DMS79 treated with DMSO at 0.1 percent for 48 hours (cell line): ENCODE measurements at regions not wholly inside any gene's neighbourhood (a gene's known extent, or its start where the extent isn't known, plus 50 kb on each side); places are given as distances from the start of the nearest gene placed in this dataset.

ENCODE experiments used
- DNase-seq: peaks from one replicate; lab custom pipeline; 2025; lab: John Stamatoyannopoulos, UW

DNA sequence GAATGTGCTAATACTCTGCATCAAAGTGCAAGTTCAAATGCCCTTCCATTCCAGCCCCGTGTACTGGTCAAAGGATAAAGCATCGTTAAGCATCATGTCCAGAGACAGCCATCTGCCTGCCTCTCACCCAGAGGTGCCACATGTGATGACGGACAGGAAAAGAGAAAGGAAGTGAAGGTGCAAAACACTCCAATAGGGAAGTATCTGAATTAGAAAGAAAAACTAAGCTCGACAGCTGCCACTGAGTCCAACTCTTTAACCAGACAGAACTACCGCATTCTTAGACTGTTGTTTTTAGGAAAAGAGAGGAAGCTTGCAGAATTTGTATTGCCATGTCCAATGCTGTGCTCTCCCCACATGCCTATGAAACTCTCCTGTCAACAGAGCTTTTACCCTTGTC lies 465.0 kb upstream of the SOX5 start:
- no peak for DNase-seq

DNA sequence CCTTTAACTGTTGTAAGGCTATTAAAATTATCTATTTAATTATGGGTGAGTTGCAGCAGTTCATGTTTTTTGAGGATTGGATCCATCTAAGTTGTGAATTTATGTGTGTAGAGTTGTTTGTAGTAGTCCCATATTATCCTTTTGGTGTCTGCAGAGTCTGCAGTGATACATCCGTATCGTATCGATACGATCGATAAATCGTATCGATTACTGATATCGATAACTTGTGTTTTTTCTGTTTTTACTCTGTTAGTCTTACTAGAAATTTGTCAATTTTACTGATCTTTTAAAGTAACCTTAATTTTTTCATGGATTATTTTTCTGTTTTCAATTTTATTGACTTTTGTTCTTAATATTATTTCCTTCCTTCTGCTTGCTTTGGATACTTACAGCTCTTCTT lies 462.5 kb upstream of the SOX5 start:
- no peak for DNase-seq

DNA sequence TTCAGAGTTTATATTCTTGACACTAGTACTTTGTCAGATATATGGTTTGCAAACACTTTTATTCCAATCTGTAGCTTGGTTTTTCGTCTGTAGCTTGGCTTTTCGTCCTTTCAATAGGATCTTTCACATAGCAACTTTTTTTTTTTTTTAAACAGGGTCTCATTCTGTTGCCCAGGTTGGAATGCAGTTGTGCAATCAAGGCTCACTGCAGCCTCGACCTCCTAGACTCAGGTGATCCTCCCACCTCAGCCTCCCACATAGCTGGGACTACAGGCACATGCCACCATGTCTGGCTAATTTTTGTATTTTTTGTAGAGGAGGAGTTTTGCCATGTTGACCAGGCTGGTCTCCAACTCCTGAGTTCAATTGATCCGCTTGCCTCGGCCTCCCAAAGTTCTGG lies 460.4 kb upstream of the SOX5 start:
- no peak for DNase-seq

DNA sequence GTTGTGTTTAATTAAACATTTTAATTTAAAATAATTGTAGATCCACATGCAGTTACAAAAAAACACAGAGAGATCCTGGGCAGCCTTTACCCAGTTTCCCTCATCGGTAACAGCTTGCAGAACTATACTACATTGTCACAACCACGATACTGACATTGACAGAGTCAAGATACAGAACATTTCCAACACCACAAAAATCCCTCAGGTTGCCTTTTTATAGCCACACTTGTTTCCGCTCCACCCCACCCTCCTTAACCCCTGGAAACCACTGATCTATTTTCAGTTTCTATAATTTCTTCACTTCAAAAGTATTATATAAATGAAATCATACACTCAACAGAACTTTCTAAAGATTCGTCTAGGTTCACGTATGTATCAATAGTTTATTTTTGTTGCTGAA lies 458.8 kb upstream of the SOX5 start:
- DNase-seq: no peak

DNA sequence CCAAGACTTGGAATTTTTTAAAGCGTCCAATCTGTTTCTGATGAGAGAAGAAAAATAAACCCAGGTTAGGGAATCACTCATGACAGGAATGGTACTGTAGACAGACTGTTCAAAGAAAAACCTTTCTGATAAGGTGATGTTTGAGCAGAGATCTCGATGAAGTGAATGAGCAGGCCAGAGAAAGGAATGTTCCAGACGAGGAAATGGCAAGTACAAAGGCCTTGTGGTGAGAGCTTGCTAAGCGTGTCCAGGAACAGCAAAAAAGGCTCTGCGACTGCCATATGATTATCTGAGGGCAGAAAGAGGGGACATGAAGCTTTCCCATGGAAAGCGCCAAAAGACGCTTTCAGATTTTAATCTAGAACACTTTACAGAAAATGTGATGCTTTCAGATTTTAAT lies 458.4 kb upstream of the SOX5 start:
- no peak for DNase-seq

DNA sequence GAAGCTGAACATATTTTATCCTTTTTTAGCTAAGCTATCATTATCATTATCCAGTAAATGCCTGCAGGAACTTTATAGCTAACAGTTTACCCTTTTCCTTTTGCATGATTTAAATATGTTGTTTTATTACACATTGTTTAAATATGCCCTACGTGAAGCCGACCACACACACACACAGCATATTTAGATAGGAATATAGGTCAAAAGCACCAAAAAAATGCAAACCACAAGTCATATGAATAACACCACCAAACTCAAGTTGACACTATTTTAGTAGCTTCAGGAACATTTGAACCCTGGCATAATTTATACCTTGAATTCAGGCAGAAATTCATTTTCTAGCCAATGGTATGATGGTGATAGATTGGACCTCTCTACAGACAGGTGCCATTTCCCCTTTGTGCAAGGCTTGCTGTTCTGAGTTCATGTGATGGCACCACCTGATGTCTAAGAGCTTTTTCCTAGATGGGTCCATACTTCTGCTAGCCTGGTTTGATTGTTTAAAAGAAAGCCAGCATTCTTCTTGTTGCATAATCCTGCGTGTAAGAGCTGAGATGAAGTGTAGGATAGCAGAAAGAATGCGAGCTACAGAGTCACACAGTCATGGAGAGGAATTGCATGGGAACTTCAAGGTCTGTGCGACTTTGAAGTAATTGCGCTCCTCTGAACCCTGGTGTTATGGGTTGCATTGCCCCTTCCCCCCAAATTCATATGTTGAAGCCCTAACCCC lies 454.8 kb upstream of the SOX5 start:
- no peak for DNase-seq

DNA sequence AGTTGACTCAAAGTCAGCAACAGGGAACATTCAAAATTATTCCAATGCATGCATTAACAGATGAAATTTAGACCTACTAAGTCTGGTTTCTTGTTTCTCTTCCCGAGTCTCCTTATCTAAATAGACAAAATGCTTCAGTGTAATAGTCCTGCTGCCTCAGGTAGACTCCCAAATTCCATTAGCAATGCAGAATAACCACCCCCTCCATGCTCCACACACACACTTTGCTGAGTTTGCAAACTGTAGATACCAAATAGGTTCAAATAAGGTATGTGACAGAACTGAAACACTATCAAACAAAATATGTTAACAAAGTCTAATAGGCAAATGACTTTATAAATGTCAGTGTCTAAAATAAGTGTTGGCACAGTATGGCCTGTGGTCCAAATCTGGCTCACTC lies 451.1 kb upstream of the SOX5 start:
- no peak for DNase-seq

DNA sequence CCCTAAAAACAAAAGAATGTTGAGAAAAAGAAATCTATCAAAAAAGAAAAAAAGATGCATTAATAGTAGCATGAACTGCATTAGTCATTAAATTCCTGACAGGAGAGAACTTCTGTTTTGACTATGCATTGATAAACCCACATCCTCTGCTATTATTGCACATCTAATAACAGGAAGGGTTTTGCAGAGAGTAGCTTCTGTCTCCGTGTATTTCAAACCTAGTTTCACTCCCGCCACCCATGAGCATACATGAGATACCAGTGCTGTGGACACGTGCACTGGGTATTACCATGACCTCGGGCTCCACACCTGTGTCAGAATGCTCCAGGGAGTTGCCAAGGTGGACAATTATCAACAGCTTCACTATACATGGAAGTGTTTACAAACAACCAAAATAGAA lies 449.1 kb upstream of the SOX5 start:
- DNase-seq: no peak

DNA sequence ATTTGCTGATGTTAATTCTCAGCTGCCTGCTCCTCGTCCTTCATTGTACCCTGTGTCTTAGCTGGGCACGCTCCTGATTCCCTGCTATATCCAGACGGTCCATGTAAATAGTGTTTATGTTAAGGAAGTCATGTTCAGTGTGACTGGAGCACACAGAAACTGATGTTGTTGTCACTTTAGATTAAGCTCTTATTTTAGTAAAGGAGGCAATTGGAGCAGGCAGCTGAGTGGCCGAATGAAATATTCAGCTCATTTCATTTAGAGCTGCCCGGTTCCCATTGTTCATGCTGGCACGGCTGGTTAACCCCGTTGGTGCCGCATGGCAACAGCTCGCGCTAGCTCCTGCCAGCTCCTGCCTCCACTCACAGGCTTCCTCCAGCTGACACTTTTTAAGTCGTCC lies 446.8 kb upstream of the SOX5 start:
- no peak for DNase-seq

DNA sequence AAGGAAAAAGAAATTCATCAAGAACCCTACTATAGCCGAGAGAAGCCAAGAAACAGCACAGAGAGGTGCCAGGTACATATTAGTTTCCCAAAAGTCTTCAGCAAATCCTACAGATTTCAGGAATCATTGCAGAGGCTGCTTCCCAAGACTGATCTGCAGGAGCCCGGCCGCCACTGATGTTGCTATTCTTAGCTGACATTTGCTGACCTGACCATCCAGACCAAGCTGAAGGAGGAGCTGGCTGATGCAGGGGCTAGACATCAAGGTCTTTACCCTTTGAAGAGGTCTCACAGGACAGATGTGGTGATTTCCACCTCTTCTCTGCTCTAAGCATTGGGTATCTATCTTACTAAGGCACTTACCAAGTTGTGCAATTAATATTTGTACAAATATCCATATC lies 444.8 kb upstream of the SOX5 start:
- no peak for DNase-seq

DNA sequence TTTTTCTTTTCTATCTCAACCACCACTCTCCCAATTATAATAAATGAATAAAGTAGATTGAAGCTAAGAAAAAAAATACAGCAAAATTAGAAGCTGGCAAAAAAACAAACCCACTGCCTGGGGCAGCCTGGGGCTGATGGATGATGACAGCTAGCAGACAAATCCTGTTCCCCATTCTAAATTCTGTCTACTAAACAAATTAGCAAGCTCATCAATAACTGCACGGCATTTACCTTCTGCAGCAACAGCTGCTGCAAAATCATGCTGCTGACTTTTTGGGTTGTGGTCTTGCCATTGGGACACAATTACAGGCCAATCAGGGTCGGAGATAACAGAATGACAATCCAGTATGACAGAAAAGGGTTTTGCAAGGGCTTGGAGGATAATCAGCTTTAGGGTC lies 443.6 kb upstream of the SOX5 start:
- no peak for DNase-seq

DNA sequence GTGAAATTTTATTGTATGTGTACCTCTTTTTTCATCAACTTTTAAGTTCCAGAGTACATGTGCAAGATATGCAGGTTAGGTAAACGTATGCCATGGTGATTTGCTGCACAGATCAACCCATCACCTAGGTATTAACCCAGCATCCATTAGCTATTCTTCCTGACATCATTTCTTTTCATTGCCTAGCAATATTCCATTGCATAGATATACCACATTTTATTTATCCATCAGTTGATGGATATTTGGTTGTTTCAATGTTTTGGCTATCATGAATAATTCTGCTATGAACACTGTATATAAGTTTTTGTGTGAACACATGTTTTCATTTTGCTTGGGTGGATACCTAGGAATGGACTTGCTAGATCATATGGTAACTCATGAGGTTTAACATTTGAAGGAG lies 439.9 kb upstream of the SOX5 start:
- DNase-seq: no peak

DNA sequence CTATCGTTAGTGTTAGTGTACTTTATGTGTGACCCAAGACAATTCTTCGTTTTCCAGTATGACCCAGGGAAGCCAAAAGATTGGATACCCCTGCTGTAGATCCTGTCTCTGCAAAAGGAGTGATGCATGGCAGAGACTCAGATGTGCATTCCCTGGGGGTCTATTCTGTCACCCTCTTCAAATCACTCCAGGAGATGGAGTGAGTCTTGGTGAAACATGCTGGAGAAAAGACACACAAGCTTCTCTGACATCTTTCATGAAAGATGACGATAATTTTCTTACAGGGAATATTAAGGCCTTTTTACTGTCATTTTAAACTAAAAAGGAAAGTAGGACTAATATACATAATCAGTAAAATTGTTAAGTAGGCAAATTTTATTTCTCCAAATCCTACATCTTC lies 437.9 kb upstream of the SOX5 start:
- DNase-seq: no peak

DNA sequence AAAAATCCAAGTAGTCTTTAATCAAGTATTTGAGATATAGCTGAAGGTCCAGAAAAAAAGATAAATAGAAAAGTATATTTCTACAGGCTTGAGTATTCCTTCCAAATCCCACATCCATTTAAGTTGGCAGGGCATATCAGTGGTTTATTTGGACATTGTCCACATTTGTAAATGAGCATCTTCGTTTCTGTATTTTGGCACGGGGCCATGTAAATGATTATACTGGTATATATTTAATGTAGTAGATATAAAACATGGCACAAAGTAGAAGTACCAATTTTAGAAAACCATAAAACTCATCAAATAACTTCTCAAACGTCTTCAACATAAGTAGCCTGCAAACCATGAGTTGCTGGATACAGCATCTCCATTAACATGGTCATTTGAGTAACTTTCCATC lies 437.4 kb upstream of the SOX5 start:
- no peak for DNase-seq

DNA sequence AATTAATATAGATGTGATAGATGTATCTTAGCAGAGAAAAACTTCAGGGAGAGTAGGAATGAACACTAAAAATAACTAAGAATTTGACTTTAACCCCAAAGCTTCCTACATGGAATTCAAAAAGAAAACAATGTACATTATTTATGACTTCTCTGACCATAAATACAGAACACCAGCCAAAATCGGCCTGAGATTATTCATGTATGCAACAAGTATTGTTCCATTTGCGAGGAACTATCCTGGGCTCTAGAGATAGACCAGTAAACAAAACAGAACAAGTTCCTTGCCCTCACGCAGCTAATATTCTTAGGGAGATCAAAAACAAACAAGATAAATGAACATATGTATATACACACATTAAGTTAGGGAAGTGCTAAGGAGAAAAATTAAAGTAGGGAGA lies 432.3 kb upstream of the SOX5 start:
- no peak for DNase-seq

DNA sequence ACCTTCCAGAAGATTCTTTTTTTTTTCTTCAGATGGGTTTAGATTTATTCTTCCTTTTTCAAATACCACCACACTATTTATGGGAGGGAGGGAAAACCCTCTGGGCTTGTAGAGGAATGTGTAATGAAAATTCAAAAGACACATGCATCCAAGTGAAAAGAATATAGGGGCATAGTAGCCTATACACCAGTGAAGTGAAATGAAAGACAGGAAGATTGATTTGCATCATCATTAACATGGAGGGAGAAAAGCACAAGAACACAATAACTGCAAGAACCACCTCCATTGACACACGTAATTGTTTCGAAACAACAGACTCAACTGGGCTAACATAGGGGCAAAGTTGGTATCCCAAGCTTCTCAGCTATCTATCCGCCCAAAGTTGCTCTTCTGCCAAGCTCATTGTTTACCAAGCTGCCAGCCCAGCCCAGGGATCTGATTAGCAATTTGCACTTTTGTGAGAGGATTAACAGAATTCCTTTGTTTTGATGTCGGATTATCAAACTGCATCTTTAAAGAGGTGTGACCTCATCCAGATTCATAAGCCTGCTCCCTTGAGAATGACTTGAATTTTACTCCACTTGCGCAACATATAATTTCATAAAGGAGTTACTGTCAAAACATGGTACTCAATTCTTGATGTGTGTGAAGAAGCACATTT lies 430.5 kb upstream of the SOX5 start:
- no peak for DNase-seq

DNA sequence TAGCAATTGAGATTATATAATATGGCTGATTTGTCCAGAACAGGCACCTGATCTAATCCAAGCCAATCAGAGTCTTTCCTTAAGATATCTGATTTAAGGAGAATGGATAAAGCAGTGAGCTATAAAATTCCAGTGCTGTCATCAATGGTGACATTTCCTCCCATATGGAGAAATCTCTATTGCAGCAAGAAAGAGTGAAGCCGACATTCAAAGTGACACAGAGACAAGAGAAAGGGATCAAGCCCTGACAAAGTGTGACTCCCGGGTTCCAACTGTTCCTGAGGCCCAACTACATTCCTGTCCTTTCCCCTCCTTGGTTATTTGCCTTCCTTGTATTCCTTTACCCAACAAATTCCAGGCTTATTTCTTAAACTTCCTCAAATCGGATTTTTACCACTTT lies 430.0 kb upstream of the SOX5 start:
- DNase-seq: no peak

DNA sequence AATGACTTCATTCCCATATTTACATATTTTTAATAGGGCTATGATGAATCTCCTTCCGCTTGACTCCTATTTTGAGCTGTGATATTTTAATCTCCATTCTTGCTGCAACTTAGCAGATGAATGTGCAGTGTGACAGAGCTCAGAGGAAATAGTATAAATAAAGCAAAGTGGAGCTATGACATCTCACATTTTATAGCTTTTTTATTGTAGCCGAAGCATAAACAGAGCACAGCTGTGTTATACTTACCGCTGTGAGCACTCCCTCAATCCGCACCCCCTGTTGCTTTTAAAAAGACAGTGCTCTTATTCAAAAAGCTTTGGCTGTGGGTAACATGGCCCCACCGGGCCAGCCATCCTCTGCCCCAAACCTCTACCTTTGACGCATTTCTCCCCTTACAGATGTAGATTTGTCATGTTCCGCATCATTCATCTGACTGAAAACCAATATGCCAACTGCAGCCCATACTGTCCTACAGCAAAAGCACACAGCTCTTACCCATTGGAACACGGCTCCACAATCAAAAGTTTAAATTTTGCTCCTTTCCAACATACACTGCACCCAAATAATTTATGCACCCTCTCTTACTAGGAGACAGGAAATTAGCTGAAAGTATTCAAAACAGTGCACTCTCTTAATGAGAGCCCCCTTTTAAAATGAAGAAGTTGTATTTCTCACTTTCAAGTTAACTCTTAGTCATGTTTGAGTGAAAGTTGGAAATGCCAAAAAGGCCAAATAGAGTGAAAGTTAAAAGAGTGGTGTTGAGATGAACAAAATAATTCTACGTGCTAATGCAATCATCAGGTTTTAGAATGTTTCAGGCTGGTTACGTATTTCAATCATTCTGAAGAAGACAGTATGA lies 429.3 kb upstream of the SOX5 start:
- no peak for DNase-seq

DNA sequence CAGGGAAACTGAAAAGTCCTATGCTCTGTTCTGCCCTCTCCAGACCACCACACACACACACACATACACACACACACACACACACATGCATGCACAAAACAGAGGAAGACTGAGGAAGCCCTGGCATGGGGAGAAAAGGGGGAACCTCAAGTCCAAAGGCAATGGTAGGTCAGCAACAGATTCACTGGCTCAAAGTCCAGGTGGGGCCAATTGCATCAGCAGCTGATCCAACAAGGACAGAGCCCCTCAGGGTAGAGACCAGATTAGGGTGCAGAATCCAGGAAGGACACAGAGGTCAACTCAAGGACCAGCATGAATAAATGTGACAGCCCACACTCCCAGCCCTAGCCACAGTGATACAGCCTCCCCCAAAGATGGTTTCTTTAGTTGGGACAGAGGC lies 425.0 kb upstream of the SOX5 start:
- DNase-seq: no peak

DNA sequence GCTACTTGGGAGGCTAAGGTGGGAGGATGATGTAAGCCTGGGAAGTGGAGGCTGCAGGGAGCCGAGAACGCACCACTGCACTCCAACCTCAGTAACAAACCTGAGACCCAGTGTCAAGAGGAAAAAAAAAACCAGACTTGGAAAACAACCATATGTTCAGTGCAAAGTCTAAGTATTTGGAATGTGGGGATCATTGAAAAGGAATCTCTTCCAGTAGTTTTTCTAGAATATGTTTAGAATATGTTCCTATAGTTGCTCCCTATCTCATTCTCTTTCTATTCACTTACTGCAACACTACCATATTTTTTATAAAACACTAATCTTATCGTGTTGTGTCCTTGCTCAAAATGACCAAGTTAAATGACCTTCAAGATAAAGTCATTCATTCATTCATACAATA lies 423.5 kb upstream of the SOX5 start:
- no peak for DNase-seq

DNA sequence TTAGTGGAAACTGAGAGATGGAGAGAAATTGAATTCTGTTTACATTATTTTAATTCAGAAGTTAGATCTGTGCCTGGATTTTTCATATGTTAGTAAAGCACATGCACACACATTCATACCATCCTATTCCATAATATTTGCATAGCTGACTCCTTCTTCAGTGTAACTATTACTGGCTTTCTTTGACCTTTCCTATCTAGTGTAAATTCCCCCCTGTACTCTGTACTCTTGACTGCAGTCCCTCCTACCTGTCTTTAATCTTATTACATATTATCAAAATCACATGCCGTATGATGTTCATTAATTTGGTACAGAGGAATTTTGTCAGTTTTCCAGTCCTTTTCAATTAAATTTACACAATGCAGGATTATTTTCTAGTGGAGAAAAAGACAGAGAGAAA lies 417.0 kb upstream of the SOX5 start:
- DNase-seq: no peak

DNA sequence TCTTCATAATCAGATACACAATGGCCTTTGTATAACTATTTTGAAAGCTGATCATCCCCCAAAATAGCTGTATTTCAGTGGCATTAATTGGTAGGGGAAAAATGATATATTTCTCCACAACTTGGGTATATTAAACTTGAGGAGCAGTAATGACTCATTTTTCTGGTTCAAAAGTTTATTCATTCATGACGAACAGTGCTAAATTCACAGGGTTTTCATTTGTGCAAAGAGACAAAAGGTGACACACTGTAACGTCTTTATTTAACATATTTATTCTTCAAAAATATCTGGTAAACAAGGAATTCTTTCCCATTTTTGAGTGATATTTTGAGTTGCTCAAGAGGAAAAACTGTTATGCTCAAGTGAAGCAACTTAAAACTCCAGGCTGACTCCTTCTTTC lies 415.5 kb upstream of the SOX5 start:
- no peak for DNase-seq

DNA sequence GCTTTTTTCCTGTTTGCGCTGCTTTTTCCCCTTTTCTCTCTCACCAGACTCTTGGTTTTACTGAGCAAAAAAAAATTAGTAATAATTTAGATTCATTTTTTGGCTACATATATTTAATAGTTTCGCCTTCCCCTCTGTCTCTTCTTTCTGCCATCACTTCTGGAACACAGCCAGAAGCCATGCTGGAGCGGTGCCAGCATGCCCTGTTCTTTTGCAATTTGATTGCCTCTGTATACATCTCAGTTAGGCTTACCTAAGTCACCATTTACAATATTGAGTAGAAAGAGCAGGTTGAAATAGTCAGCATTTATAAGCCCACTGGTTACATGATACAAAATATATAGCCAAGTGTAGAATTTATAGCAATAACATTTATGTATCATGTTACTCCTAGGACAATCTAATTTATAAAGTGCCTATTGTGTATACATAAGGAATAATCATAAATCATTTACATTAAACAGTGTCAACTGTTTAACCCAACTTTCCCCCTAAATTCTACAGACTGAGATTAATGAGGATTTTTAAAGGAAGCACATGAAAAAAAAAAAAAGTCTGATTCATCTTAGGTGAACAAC lies 413.8 kb upstream of the SOX5 start:
- DNase-seq: no peak
